IMR-90 (cell line): ENCODE measurements at regions not wholly inside any gene's neighbourhood (a gene's known extent, or its start where the extent isn't known, plus 50 kb on each side); places are given as distances from the start of the nearest gene placed in this dataset.
"Not testable (repeated sequence)": the region's sequence is repeated elsewhere in the genome, so short reads cannot be mapped to it uniquely, and the experiment has no call there.

ENCODE experiments used
- ATAC-seq: fragments of 200-7000 bp; cut with Tn5 transposase; 2 replicates; pipeline ENCODE4 v1.9.1; 2020; ENCODE audit warnings: low read depth, mild to moderate bottlenecking, moderate library complexity
- BruUV-seq: library from RNA; stranded (reverse); fragments of 400-500 nt; replicated peaks from 2 replicates; lab custom pipeline; 2021; lab: Mats Ljungman, UMichigan
- CTCF ChIA-PET: fragments of 300-600 bp; formaldehyde crosslinking; extraction: SDS; loops from one replicate; lab custom pipeline; 2021; ENCODE audit warnings: antibody characterized with exemption; lab: Yijun Ruan, JAX
- POLR2A ChIA-PET: fragments of 300-600 bp; sonication (Branson Sonifier 250); formaldehyde crosslinking; loops from one replicate; lab custom pipeline; 2022; ENCODE audit warnings: antibody characterized with exemption; ENCODE audit not compliant: unreplicated experiment; lab: Charles Lee
- DNase-seq: peaks from one replicate; pipeline ENCODE4 v3.0.0; 2013
- H2AFZ ChIP-seq: replicated peaks from 2 replicates; pipeline ENCODE3; 2013; ENCODE audit warnings: low read length, mild to moderate bottlenecking; ENCODE audit not compliant: poor library complexity
- H2AK5ac ChIP-seq: 2 replicates; pipeline ENCODE4 v1.6.1; 2013; ENCODE audit warnings: low read depth, low read length, inconsistent platforms
- H2AK9ac ChIP-seq: replicated peaks from 2 replicates; pipeline ENCODE3; 2013; ENCODE audit warnings: mild to moderate bottlenecking, low read depth, low read length, moderate library complexity; ENCODE audit not compliant: poor library complexity
- H2BK120ac ChIP-seq: 2 replicates; pipeline ENCODE4 v1.6.1; 2013; ENCODE audit warnings: low read depth, low read length, inconsistent platforms
- H2BK15ac ChIP-seq: 3 replicates; pipeline ENCODE4 v1.6.1; 2013; ENCODE audit warnings: low read depth, low read length, inconsistent platforms
- H2BK20ac ChIP-seq: 2 replicates; pipeline ENCODE4 v1.6.1; 2013; ENCODE audit warnings: low read depth, mild to moderate bottlenecking, inconsistent platforms, low read length, moderate library complexity
- H2BK5ac ChIP-seq: 2 replicates; pipeline ENCODE4 v1.6.1; 2013; ENCODE audit warnings: mild to moderate bottlenecking, low read depth, low read length, inconsistent platforms; ENCODE audit not compliant: poor library complexity, severe bottlenecking
- H3K14ac ChIP-seq: replicated peaks from 2 replicates; pipeline ENCODE4 v1.6.1; 2013; ENCODE audit warnings: low read depth, low read length, inconsistent platforms
- H3K18ac ChIP-seq: 2 replicates; pipeline ENCODE4 v1.6.1; 2013; ENCODE audit warnings: low read depth, low read length, control low read depth
- H3K23ac ChIP-seq: 2 replicates; pipeline ENCODE4 v1.6.1; 2013; ENCODE audit warnings: low read depth, low read length, inconsistent platforms
- H3K27ac ChIP-seq: 2 replicates; pipeline ENCODE4 v1.5.1; 2013; ENCODE audit warnings: mild to moderate bottlenecking, control low read depth, low read length; ENCODE audit not compliant: insufficient read depth
- H3K27me3 ChIP-seq: 2 replicates; pipeline ENCODE4 v1.6.1; 2013; ENCODE audit warnings: low read length; ENCODE audit not compliant: control insufficient read depth, insufficient read depth
- H3K36me3 ChIP-seq: 2 replicates; pipeline ENCODE4 v1.6.1; 2013; ENCODE audit warnings: low read length, mixed read lengths; ENCODE audit not compliant: control insufficient read depth, insufficient read depth
- H3K4ac ChIP-seq: 2 replicates; pipeline ENCODE4 v1.6.1; 2013; ENCODE audit warnings: low read depth, low read length, inconsistent platforms
- H3K4me1 ChIP-seq: 2 replicates; pipeline ENCODE4 v1.6.1; 2013; ENCODE audit warnings: low read length, mixed read lengths; ENCODE audit not compliant: control insufficient read depth, insufficient read depth
- H3K4me2 ChIP-seq: 2 replicates; pipeline ENCODE4 v1.6.1; 2013; ENCODE audit warnings: low read depth, mild to moderate bottlenecking, control low read depth, low read length, moderate library complexity
- H3K4me3 ChIP-seq: 2 replicates; pipeline ENCODE4 v1.5.1; 2013; ENCODE audit warnings: low read depth, mild to moderate bottlenecking, control low read depth, low read length, moderate library complexity; ENCODE audit not compliant: insufficient read depth
- H3K56ac ChIP-seq: 2 replicates; pipeline ENCODE4 v1.6.1; 2013; ENCODE audit warnings: low read length, inconsistent platforms; ENCODE audit not compliant: insufficient read depth; ENCODE audit errors: extremely low read depth
- H3K79me1 ChIP-seq, 2 experiments: 2 replicates each; pipeline ENCODE4 v1.6.1; 2013; ENCODE audit warnings: low read length in 2 of 2, inconsistent platforms in 1 of 2, low read depth in 1 of 2
- H3K9ac ChIP-seq: 2 replicates; pipeline ENCODE4 v1.6.1; 2013; ENCODE audit warnings: low read depth, low read length, control low read depth
- H3K9me1 ChIP-seq: 2 replicates; pipeline ENCODE4 v1.6.1; 2013; ENCODE audit warnings: low read length, inconsistent platforms; ENCODE audit not compliant: insufficient read depth
- H3K9me3 ChIP-seq: 2 replicates; pipeline ENCODE4 v1.6.1; 2013; ENCODE audit warnings: low read length; ENCODE audit not compliant: control insufficient read depth, insufficient read depth
- H4K20me1 ChIP-seq: 2 replicates; pipeline ENCODE4 v1.6.1; 2013; ENCODE audit warnings: low read length, inconsistent platforms; ENCODE audit not compliant: insufficient read depth
- H4K5ac ChIP-seq: 2 replicates; pipeline ENCODE4 v1.6.1; 2013; ENCODE audit warnings: mild to moderate bottlenecking, low read depth, low read length, control low read depth
- H4K8ac ChIP-seq, 2 experiments: 2 replicates each; pipeline ENCODE4 v1.6.1; 2013; ENCODE audit warnings: low read depth in 2 of 2, low read length in 2 of 2, control low read depth in 1 of 2, inconsistent platforms in 1 of 2
- H4K91ac ChIP-seq: 2 replicates; pipeline ENCODE4 v1.6.1; 2013; ENCODE audit warnings: low read depth, low read length, inconsistent platforms; ENCODE audit not compliant: insufficient read depth
- MAFK ChIP-seq: IDR thresholded peaks from 2 replicates; pipeline ENCODE4 v1.6.1; 2012; ENCODE audit warnings: low read depth, low read length, improper control_type of control experiment
- WGBS, 2 experiments: methylation state at CpG; one replicate each; pipeline versions ENCODE4 v1.1.5 to v1.1.7; 2013; ENCODE audit warnings: missing lambda C conversion rate in 2 of 2; ENCODE audit not compliant: insufficient read length in 1 of 2; ENCODE audit errors: extremely low coverage in 2 of 2; 5-methylcytosine and 5-hydroxymethylcytosine counted together
- dilution Hi-C: fragments of 300-500 bp; cut with HindIII; formaldehyde crosslinking; loops from one replicate; pipeline ENCODE4 v1.14.3; 2018; ENCODE audit warnings: low sequenced_read_pairs; ENCODE audit not compliant: unreplicated experiment
- in situ Hi-C: fragments of 300-500 bp; cut with MboI; formaldehyde crosslinking; loops from 3 replicates; pipeline ENCODE4 v1.14.3; 2019; ENCODE audit warnings: low sequenced_read_pairs, inconsistent platforms, mixed read lengths
- intact Hi-C: fragments of 100-400 bp; cut with micrococcal nuclease; formaldehyde crosslinking; loops from 2 replicates; pipeline ENCODE4 v1.10.0; 2022

DNA sequence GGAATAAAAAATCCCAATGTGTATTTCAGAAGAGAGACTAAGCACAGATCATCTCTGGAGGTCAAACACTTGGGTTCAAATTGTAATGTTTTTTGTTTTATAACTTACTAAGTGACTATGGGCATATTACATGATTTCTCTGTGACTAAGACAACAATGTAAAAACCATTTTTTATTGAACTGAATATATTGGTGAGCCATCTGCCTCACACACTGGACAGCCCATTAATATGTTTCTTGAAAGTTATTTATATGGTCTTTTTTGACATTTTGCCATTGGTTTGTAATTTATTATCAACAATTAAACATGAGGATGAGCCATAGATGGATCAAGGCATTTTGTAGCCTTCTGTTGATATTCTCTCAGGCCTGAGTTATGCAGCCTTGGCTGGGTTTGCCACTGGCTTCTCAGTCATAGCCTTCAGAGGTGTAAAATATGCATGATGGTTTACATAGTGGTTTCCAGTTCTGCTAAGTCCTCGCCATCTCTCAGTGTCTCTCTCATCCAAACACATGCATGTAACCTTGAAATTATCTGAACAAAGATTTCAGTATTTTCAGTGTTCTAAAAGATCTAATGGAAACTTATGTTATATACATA, 997.2 kb downstream of the DIPK2A start:
- ATAC-seq: no peak
- Histone ChIP-seq H3K56ac (no peak overlapping the region), H3K4me2 (no peak overlapping the region), H2BK15ac (no peak overlapping the region), H4K8ac (no peak overlapping the region), H3K18ac (no peak overlapping the region), H3K14ac (no peak overlapping the region), H2BK20ac (no peak overlapping the region), H3K4me3 (no peak overlapping the region), H3K23ac (no peak overlapping the region), H4K5ac (no peak overlapping the region), H2AK5ac (no peak overlapping the region), H3K79me1 (no peaks in the 10 kb centered on the region), H3K4ac (no peak overlapping the region), H3K9ac (no peak overlapping the region), H3K9me3 (no peaks in the 10 kb centered on the region), H3K27ac (no peak overlapping the region), H2AK9ac (no peak overlapping the region), H2BK5ac (no peak overlapping the region), H3K9me1 (no peaks in the 10 kb centered on the region), H3K27me3 (no peaks in the 10 kb centered on the region), H2BK120ac (no peak overlapping the region), H4K91ac (no peak overlapping the region), H2AFZ (no peak overlapping the region), H3K36me3 (no peaks in the 10 kb centered on the region), H4K20me1 (no peaks in the 10 kb centered on the region), H3K4me1 (no peaks in the 10 kb centered on the region)
- dilution Hi-C loops (no loop called here), in situ Hi-C loops (no loop called here), intact Hi-C loops (no loop called here)
- TF ChIP-seq MAFK: no peak
- CTCF ChIA-PET: no interaction called here
- no peak for DNase-seq
- WGBS, 2 experiments: no CpG with 5 or more reads among the region's 1 CpG
- no TSS peak for BruUV-seq
- POLR2A ChIA-PET: no interaction called here

DNA sequence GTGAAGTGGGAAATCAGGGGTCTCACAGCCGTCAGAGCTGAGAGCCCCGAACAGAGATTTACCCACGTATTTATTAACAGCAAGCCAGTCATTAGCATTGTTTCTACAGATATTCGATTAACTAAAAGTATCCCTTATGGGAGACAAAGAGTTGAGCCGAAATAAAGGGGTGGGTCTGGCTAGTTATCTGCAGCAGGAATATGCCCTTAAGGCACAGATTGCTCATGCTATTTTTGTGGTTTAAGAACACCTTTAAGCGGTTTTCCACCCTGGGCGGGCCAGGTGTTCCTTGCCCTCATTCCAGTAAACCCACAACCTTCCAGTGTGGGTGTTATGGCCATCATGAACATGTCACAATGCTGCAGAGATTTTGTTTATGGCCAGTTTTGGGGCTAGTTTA, 1012.9 kb downstream of the DIPK2A start:
- H2AK5ac ChIP-seq, H2BK5ac ChIP-seq, DNase-seq, H3K18ac ChIP-seq, H3K36me3 ChIP-seq, H2AK9ac ChIP-seq, H3K4ac ChIP-seq, H3K9me1 ChIP-seq, H2BK15ac ChIP-seq, H4K8ac ChIP-seq, dilution Hi-C loops, H2BK120ac ChIP-seq, H3K56ac ChIP-seq, CTCF ChIA-PET, POLR2A ChIA-PET, H3K27ac ChIP-seq, H2AFZ ChIP-seq, H4K20me1 ChIP-seq, H3K9me3 ChIP-seq, H3K4me1 ChIP-seq, H2BK20ac ChIP-seq, H3K9ac ChIP-seq, in situ Hi-C loops, H4K91ac ChIP-seq, H3K27me3 ChIP-seq, H3K4me3 ChIP-seq, intact Hi-C loops, H3K79me1 ChIP-seq, H3K4me2 ChIP-seq, BruUV-seq, H3K14ac ChIP-seq, H3K23ac ChIP-seq, ATAC-seq, H4K5ac ChIP-seq: not testable (repeated sequence)
- no CpG with 5 or more reads among the region's 7 CpGs for WGBS, 2 experiments
